NCI-H1694 (cell line): ENCODE measurements at regions not wholly inside any gene's neighbourhood (a gene's known extent, or its start where the extent isn't known, plus 50 kb on each side); places are given as distances from the start of the nearest gene placed in this dataset.

ENCODE experiments used
- DNase-seq: peaks from one replicate; lab custom pipeline; 2025; lab: John Stamatoyannopoulos, UW

DNA sequence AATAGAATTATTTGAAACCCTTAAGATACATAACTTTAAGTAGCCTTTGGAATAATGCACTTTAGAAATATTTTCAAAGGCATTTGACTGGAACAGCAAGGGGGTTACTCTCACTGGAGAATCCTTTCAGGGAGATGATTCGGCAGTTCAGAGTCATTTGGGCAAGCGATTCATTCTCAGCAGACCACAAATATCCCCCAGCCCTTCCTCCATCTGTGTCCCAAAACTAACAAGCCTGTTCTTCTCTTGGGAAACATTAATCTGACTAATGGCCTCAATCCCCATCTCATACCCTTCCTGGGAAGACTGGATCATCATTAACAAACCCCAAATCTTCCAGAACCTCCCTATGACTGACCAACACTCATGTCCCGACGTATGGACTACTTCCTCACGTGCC is 65.8 kb upstream of the S1PR3 start:
- DNase-seq: no peak

DNA sequence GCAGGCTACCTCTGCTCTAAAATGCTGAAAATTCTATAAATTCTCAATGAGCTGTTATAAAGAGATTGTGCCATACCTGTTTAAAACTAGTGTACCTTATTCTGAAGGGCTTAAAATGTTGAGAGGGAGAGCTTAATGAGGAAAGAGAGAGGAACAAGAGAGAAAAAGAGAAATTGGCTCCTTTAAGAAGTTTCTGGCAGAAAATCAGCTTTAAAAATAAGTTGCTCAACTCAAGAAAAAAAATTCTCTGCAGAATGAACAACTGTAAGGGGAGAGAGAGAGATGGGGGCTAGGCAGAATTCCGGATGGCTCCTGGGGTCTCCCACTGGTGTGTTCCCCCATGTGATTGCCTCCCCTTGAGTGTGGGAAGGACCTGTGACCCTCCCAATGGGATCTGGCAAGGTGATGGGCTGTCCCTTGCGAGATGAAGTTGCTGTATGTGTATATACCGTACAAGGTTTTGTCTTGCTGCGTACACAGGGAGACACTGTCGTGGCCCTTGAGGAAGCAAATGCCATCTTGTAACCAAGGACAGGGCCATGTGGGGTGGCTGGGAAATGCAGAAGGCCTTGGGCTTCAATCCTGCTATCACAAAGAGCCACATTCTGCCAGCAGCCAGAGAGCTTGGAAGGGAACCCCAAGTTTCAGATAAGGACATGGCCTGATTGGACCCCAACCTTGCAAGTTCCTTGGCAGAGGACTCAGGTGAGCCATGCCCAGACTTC is 64.3 kb upstream of the S1PR3 start:
- DNase-seq: no peak

DNA sequence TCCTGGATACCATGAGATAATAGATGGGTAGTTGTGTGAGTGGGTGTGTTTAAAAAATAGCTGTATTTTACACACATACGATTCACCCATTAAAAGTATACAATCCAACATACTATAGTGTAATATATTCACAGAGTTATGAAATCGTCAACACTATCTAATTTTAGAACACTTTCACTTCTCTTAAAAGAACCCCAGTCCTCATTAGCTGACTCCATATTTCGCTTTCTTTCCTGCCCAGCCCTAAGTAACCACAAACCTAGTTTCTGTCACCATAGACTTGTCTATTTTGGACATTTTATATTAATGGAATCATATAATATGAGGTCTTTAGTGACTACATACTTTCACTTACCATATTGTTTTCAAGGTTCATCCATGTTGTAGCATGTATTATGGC is 63.8 kb upstream of the S1PR3 start:
- DNase-seq: no peak

- DNase-seq: no peak
Observed at GRCh38 chr9:88930716-88931115, 60.6 kb upstream of the S1PR3 start.

DNA sequence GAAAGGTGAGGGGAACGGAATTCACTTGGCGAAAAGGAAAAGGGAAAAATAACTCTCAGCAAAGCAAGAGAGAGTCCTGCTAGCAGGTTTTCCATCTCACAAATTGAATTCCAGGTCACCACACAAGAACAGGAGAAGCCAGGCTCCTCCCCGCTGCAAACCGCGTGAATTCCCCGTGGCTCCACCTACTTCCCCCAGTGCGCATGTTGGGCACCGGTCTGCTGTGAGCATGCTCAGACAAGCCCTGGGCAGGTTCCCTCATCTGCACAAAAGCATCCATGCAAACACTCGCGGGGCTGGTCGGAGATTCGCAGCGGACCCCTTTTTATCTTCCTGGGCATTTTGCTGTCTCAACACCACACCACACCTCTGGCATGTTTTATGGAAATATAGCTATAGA is 58.5 kb upstream of the S1PR3 start:
- DNase-seq: peak; percentile 46

DNA sequence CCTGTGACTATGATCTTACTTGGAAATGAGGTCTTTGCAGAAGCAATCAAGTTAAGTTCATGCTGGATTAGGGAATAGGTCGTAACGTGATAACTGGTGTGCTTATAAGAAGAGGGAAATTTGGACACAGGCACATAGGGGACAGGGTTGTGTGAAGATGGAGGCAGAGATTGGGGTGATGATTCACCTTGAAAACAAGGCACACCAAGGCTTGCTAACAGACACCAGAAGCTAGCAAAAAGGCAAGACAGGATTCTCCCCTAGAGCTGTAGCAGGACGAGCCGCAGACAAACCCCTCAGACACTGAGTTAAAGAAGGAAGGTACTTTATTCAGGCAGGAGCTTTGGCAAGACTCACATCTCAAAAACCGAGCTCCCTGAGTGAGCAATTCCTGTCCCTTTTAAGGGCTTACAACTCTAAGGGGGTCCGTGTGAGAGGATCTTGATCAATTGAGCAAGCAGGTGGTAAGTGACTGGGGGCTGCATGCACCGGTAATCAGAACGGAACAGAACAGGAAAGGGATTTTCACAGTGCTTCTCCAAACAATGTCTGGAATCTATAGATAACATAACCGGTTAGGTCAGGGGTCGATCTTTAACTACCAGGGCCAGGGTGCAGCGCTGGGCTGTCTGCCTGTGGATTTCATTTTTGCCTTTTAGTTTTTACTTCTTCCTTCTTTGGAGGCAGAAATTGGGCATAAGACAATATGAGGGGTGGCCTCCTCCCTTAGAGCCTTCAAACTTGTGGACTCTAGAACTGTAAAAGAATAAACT is 57.5 kb upstream of the S1PR3 start:
- DNase-seq: no peak

DNA sequence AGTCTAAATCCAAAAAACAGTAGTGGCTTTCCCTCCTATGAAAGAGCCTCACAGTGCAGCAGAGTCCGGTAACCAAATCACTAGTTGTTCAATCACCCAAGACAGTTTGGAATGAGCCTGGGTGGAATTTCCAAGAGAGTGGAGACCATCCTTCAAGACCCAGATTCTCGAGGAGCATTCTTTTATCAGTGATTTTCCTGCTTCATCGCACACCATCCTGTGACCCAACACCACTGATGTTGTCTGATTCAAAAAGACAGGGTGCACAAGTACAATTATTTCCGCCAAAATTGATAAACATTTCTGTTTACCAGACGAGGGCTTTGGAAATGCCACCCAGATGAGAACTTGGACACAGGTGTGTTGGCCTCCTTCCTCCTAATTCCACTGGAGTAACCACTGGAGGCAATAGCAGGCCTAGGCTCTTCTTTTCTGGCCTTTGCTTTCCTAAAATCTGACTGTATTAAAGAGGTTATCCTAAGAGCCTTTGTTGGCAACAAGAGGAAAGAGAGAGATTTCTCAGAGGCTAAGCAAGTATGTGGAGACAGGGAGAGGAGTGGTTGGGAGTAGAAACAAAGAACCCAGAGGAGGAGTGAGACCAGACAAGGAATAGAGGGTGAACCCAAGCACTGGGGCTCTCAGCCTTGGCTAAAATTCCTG is 56.3 kb upstream of the S1PR3 start:
- no peak for DNase-seq

GRCh38 chr9:88936132-88936531 is 55.1 kb upstream of the S1PR3 start:
- DNase-seq: no peak

GRCh38 chr9:88936668-88937067 is 54.6 kb upstream of the S1PR3 start:
- DNase-seq: no peak

GRCh38 chr9:88937248-88937647 is 54.0 kb upstream of the S1PR3 start:
- no peak for DNase-seq

DNA sequence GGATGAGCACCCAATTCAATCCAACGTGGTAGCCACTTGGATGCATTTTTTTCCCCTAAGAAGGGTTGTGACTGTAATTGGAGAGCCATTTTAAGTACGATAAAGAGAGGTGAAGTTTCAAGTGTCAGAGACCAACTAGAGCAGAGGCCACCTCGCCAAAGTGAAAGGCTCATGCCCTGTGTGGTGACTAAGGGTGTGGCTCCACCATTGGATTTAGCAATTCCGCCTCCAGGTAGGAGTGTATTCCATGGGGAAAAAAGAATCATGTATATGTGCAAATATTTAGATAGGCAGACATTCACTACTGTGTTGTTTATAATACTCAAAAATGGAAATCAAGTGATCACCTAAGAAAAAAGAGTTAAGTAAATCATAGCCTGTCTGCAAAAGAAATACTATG is 53.1 kb upstream of the S1PR3 start:
- DNase-seq: no peak
